ENCODE measurements at regions not wholly inside any gene's neighbourhood (a gene's known extent, or its start where the extent isn't known, plus 50 kb on each side); places are given as distances from the start of the nearest gene placed in this dataset.

- TF ChIP-seq CTCF (optimal IDR thresholded peaks at IDR 0.05 in 1 of 3, IDR thresholded peaks at IDR 0.05 in 1 of 3, conservative IDR thresholded peaks at IDR 0.05 in 1 of 3; ENCODE audit: extremely low read depth in 1 of 3, insufficient read depth in 2 of 3, low read length in 3 of 3) (no peak), EZH2 (IDR thresholded peaks at IDR 0.05; ENCODE audit: low read length) (no peak)
Observed at GRCh38 chr7:386385-386784, 96.4 kb downstream of the FOXL3 start.

Data from keratinocyte (primary cell).